HG02938 (cell line): ENCODE measurements at regions not wholly inside any gene's neighbourhood (a gene's known extent, or its start where the extent isn't known, plus 50 kb on each side); places are given as distances from the start of the nearest gene placed in this dataset.
"Not testable (repeated sequence)": the region's sequence is repeated elsewhere in the genome, so short reads cannot be mapped to it uniquely, and the experiment has no call there.

Experiments
- ATAC-seq: cut with Tn5 transposase; IDR thresholded peaks from one replicate; pipeline ENCODE4 v1.9.1; 2021; ENCODE audit warnings: mild to moderate bottlenecking, moderate library complexity; ENCODE audit not compliant: unreplicated experiment

- ATAC-seq = no peak
These were observed 736.7 kb upstream of the PITX2 start for GRCh38 chr4:111359602-111360001.

GRCh38 chr4:111360906-111361305, 738.0 kb upstream of the PITX2 start:
- no peak for ATAC-seq

GRCh38 chr4:111362941-111363361, 740.1 kb upstream of the PITX2 start:
- no peak for ATAC-seq

GRCh38 chr4:111377880-111378279, 755.0 kb upstream of the PITX2 start:
- not testable (repeated sequence) for ATAC-seq

GRCh38 chr4:111388561-111388960, 756.7 kb upstream of the FAM241A start:
- no peak for ATAC-seq

- ATAC-seq = no peak
These were observed 753.4 kb upstream of the FAM241A start for GRCh38 chr4:111391829-111392228.

- ATAC-seq = no peak
These were observed 751.5 kb upstream of the FAM241A start for GRCh38 chr4:111393781-111394180.

- ATAC-seq = no peak
These were observed 746.3 kb upstream of the FAM241A start for GRCh38 chr4:111398906-111399330.

- ATAC-seq = no peak
These were observed 745.6 kb upstream of the FAM241A start for GRCh38 chr4:111399623-111400022.

GRCh38 chr4:111400741-111401140, 744.5 kb upstream of the FAM241A start:
- no peak for ATAC-seq

GRCh38 chr4:111404673-111405072, 740.6 kb upstream of the FAM241A start:
- ATAC-seq = no peak

- no peak for ATAC-seq
These were observed 739.3 kb upstream of the FAM241A start for GRCh38 chr4:111405989-111406388.

GRCh38 chr4:111410571-111410970, 734.7 kb upstream of the FAM241A start:
- no peak for ATAC-seq

- ATAC-seq = no peak
These were observed 727.7 kb upstream of the FAM241A start for GRCh38 chr4:111417521-111417920.

- ATAC-seq = no peak
These were observed 711.8 kb upstream of the FAM241A start for GRCh38 chr4:111433441-111433840.

- ATAC-seq = no peak
These were observed 710.7 kb upstream of the FAM241A start for GRCh38 chr4:111434586-111434985.

GRCh38 chr4:111435986-111436744, 709.1 kb upstream of the FAM241A start:
- ATAC-seq = no peak

- ATAC-seq = no peak
These were observed 703.6 kb upstream of the FAM241A start for GRCh38 chr4:111441687-111442086.

GRCh38 chr4:111444836-111445235, 700.4 kb upstream of the FAM241A start:
- not testable (repeated sequence) for ATAC-seq

- ATAC-seq = no peak
These were observed 695.6 kb upstream of the FAM241A start for GRCh38 chr4:111449657-111450056.

GRCh38 chr4:111450867-111451266, 694.4 kb upstream of the FAM241A start:
- ATAC-seq = no peak

GRCh38 chr4:111453216-111453615, 692.0 kb upstream of the FAM241A start:
- ATAC-seq = no peak

- ATAC-seq = no peak
These were observed 690.3 kb upstream of the FAM241A start for GRCh38 chr4:111454961-111455360.
